IMR-90 (cell line): ENCODE measurements at regions not wholly inside any gene's neighbourhood (a gene's known extent, or its start where the extent isn't known, plus 50 kb on each side); places are given as distances from the start of the nearest gene placed in this dataset.

ENCODE experiments used
- ATAC-seq: fragments of 200-7000 bp; cut with Tn5 transposase; 2 replicates; pipeline ENCODE4 v1.9.1; 2020; ENCODE audit warnings: low read depth, mild to moderate bottlenecking, moderate library complexity
- BruUV-seq: library from RNA; stranded (reverse); fragments of 400-500 nt; replicated peaks from 2 replicates; lab custom pipeline; 2021; lab: Mats Ljungman, UMichigan
- CTCF ChIA-PET: fragments of 300-600 bp; formaldehyde crosslinking; extraction: SDS; loops from one replicate; lab custom pipeline; 2021; ENCODE audit warnings: antibody characterized with exemption; lab: Yijun Ruan, JAX
- POLR2A ChIA-PET: fragments of 300-600 bp; sonication (Branson Sonifier 250); formaldehyde crosslinking; loops from one replicate; lab custom pipeline; 2022; ENCODE audit warnings: antibody characterized with exemption; ENCODE audit not compliant: unreplicated experiment; lab: Charles Lee
- DNase-seq: peaks from one replicate; pipeline ENCODE4 v3.0.0; 2013
- H2AFZ ChIP-seq: replicated peaks from 2 replicates; pipeline ENCODE3; 2013; ENCODE audit warnings: low read length, mild to moderate bottlenecking; ENCODE audit not compliant: poor library complexity
- H2AK5ac ChIP-seq: 2 replicates; pipeline ENCODE4 v1.6.1; 2013; ENCODE audit warnings: low read depth, low read length, inconsistent platforms
- H2AK9ac ChIP-seq: replicated peaks from 2 replicates; pipeline ENCODE3; 2013; ENCODE audit warnings: mild to moderate bottlenecking, low read depth, low read length, moderate library complexity; ENCODE audit not compliant: poor library complexity
- H2BK120ac ChIP-seq: 2 replicates; pipeline ENCODE4 v1.6.1; 2013; ENCODE audit warnings: low read depth, low read length, inconsistent platforms
- H2BK15ac ChIP-seq: 3 replicates; pipeline ENCODE4 v1.6.1; 2013; ENCODE audit warnings: low read depth, low read length, inconsistent platforms
- H2BK20ac ChIP-seq: 2 replicates; pipeline ENCODE4 v1.6.1; 2013; ENCODE audit warnings: low read depth, mild to moderate bottlenecking, inconsistent platforms, low read length, moderate library complexity
- H2BK5ac ChIP-seq: 2 replicates; pipeline ENCODE4 v1.6.1; 2013; ENCODE audit warnings: mild to moderate bottlenecking, low read depth, low read length, inconsistent platforms; ENCODE audit not compliant: poor library complexity, severe bottlenecking
- H3K14ac ChIP-seq: replicated peaks from 2 replicates; pipeline ENCODE4 v1.6.1; 2013; ENCODE audit warnings: low read depth, low read length, inconsistent platforms
- H3K18ac ChIP-seq: 2 replicates; pipeline ENCODE4 v1.6.1; 2013; ENCODE audit warnings: low read depth, low read length, control low read depth
- H3K23ac ChIP-seq: 2 replicates; pipeline ENCODE4 v1.6.1; 2013; ENCODE audit warnings: low read depth, low read length, inconsistent platforms
- H3K27ac ChIP-seq: 2 replicates; pipeline ENCODE4 v1.5.1; 2013; ENCODE audit warnings: mild to moderate bottlenecking, control low read depth, low read length; ENCODE audit not compliant: insufficient read depth
- H3K27me3 ChIP-seq: 2 replicates; pipeline ENCODE4 v1.6.1; 2013; ENCODE audit warnings: low read length; ENCODE audit not compliant: control insufficient read depth, insufficient read depth
- H3K36me3 ChIP-seq: 2 replicates; pipeline ENCODE4 v1.6.1; 2013; ENCODE audit warnings: low read length, mixed read lengths; ENCODE audit not compliant: control insufficient read depth, insufficient read depth
- H3K4ac ChIP-seq: 2 replicates; pipeline ENCODE4 v1.6.1; 2013; ENCODE audit warnings: low read depth, low read length, inconsistent platforms
- H3K4me1 ChIP-seq: 2 replicates; pipeline ENCODE4 v1.6.1; 2013; ENCODE audit warnings: low read length, mixed read lengths; ENCODE audit not compliant: control insufficient read depth, insufficient read depth
- H3K4me2 ChIP-seq: 2 replicates; pipeline ENCODE4 v1.6.1; 2013; ENCODE audit warnings: low read depth, mild to moderate bottlenecking, control low read depth, low read length, moderate library complexity
- H3K4me3 ChIP-seq: 2 replicates; pipeline ENCODE4 v1.5.1; 2013; ENCODE audit warnings: low read depth, mild to moderate bottlenecking, control low read depth, low read length, moderate library complexity; ENCODE audit not compliant: insufficient read depth
- H3K56ac ChIP-seq: 2 replicates; pipeline ENCODE4 v1.6.1; 2013; ENCODE audit warnings: low read length, inconsistent platforms; ENCODE audit not compliant: insufficient read depth; ENCODE audit errors: extremely low read depth
- H3K79me1 ChIP-seq, 2 experiments: 2 replicates each; pipeline ENCODE4 v1.6.1; 2013; ENCODE audit warnings: low read length in 2 of 2, inconsistent platforms in 1 of 2, low read depth in 1 of 2
- H3K9ac ChIP-seq: 2 replicates; pipeline ENCODE4 v1.6.1; 2013; ENCODE audit warnings: low read depth, low read length, control low read depth
- H3K9me1 ChIP-seq: 2 replicates; pipeline ENCODE4 v1.6.1; 2013; ENCODE audit warnings: low read length, inconsistent platforms; ENCODE audit not compliant: insufficient read depth
- H3K9me3 ChIP-seq: 2 replicates; pipeline ENCODE4 v1.6.1; 2013; ENCODE audit warnings: low read length; ENCODE audit not compliant: control insufficient read depth, insufficient read depth
- H4K20me1 ChIP-seq: 2 replicates; pipeline ENCODE4 v1.6.1; 2013; ENCODE audit warnings: low read length, inconsistent platforms; ENCODE audit not compliant: insufficient read depth
- H4K5ac ChIP-seq: 2 replicates; pipeline ENCODE4 v1.6.1; 2013; ENCODE audit warnings: mild to moderate bottlenecking, low read depth, low read length, control low read depth
- H4K8ac ChIP-seq, 2 experiments: 2 replicates each; pipeline ENCODE4 v1.6.1; 2013; ENCODE audit warnings: low read depth in 2 of 2, low read length in 2 of 2, control low read depth in 1 of 2, inconsistent platforms in 1 of 2
- H4K91ac ChIP-seq: 2 replicates; pipeline ENCODE4 v1.6.1; 2013; ENCODE audit warnings: low read depth, low read length, inconsistent platforms; ENCODE audit not compliant: insufficient read depth
- NFE2L2 ChIP-seq: fragments of 150-350 bp; IDR thresholded peaks from 2 replicates; pipeline ENCODE4 v1.6.1; 2016; ENCODE audit warnings: low read depth, mild to moderate bottlenecking, low read length
- WGBS, 2 experiments: methylation state at CpG; one replicate each; pipeline versions ENCODE4 v1.1.5 to v1.1.7; 2013; ENCODE audit warnings: missing lambda C conversion rate in 2 of 2; ENCODE audit not compliant: insufficient read length in 1 of 2; ENCODE audit errors: extremely low coverage in 2 of 2; 5-methylcytosine and 5-hydroxymethylcytosine counted together
- dilution Hi-C: fragments of 300-500 bp; cut with HindIII; formaldehyde crosslinking; loops from one replicate; pipeline ENCODE4 v1.14.3; 2018; ENCODE audit warnings: low sequenced_read_pairs; ENCODE audit not compliant: unreplicated experiment
- in situ Hi-C: fragments of 300-500 bp; cut with MboI; formaldehyde crosslinking; loops from 3 replicates; pipeline ENCODE4 v1.14.3; 2019; ENCODE audit warnings: low sequenced_read_pairs, inconsistent platforms, mixed read lengths
- intact Hi-C: fragments of 100-400 bp; cut with micrococcal nuclease; formaldehyde crosslinking; loops from 2 replicates; pipeline ENCODE4 v1.10.0; 2022

DNA sequence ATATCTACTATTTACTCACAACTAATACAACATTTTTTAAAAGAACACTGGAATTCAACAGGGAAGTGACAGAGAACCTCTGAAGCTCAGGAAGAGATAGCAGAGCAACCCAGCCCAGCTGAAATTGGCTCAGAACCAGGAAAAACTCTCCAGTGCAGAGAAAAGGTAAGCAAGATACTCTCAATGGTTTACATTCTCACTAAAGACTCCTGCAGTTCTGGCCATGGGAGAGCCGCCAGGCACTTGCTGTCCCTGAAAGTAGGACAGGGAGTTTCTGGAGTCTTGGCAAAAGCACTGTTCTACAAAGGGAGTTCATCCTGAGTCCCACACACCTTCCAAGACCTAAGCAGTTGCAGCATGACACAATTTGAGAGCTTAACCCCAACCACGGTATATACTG is 330.8 kb downstream of the TRIM36 start:
- Histone ChIP-seq H3K27ac (no peak overlapping the region), H3K36me3 (no peaks in the 10 kb centered on the region), H4K5ac (no peak overlapping the region), H2AK9ac (no peak overlapping the region), H3K9me1 (no peaks in the 10 kb centered on the region), H3K27me3 (no peaks in the 10 kb centered on the region), H3K14ac (no peak overlapping the region), H3K4me3 (no peak overlapping the region), H3K56ac (no peak overlapping the region), H4K8ac (no peak overlapping the region), H3K9me3 (peaks cover 7% of the 10 kb centered on the region; the same call in 1 of the 2 replicates), H3K23ac (no peak overlapping the region), H2AFZ (no peak overlapping the region), H2AK5ac (no peak overlapping the region), H3K9ac (no peak overlapping the region), H4K20me1 (no peaks in the 10 kb centered on the region), H3K4ac (no peak overlapping the region), H3K4me1 (no peaks in the 10 kb centered on the region), H4K91ac (no peak overlapping the region), H3K4me2 (no peak overlapping the region), H2BK20ac (no peak overlapping the region), H2BK120ac (no peak overlapping the region), H3K79me1 (no peaks in the 10 kb centered on the region), H3K18ac (no peak overlapping the region), H2BK5ac (no peak overlapping the region), H2BK15ac (no peak overlapping the region)
- 17% methylated on average over 1 of the region's 2 CpGs; no CpG with 5 or more reads in 1 of the 2 experiments for WGBS, 2 experiments
- CTCF ChIA-PET = no interaction called here
- POLR2A ChIA-PET = no interaction called here
- intact Hi-C loops (no loop called here), dilution Hi-C loops (no loop called here), in situ Hi-C loops (no loop called here)
- no peak for TF ChIP-seq NFE2L2
- no peak for DNase-seq
- no peak for ATAC-seq
- no TSS peak for BruUV-seq
